ENCODE measurements at regions not wholly inside any gene's neighbourhood (a gene's known extent, or its start where the extent isn't known, plus 50 kb on each side); places are given as distances from the start of the nearest gene placed in this dataset.

- H2BK120ac ChIP-seq (replicated peaks; ENCODE audit: low read depth, low read length): no peak overlapping the region
- no peak overlapping the region for H3K27ac ChIP-seq (ENCODE audit: low read depth, low read length)
- no peaks in the 10 kb centered on the region for H3K23me2 ChIP-seq (ENCODE audit: low read depth, low read length)
- H3K79me1 ChIP-seq (ENCODE audit: low read depth, low read length): no peaks in the 10 kb centered on the region; the same call in 1 of the 2 replicates
- H4K20me1 ChIP-seq (replicated peaks in 1 of 2; ENCODE audit: control insufficient read depth in 1 of 2, insufficient read depth in 2 of 2, low read length in 2 of 2): no peaks in the 10 kb centered on the region
- H2BK5ac ChIP-seq (ENCODE audit: low read depth, low read length): peak overlapping the region; percentile 20; the same call in 1 of the 2 replicates
- POLR2A ChIA-PET (ENCODE audit: partially characterized antibody): no interaction called here
- no peak for FAIRE-seq
- no peak overlapping the region for H3K4me2 ChIP-seq (ENCODE audit: insufficient read depth in 1 of 2, low read depth in 2 of 2, low read length in 2 of 2)
- H4K5ac ChIP-seq (ENCODE audit: insufficient read length, low read depth, low read length): peak overlapping the region; percentile 10
- DNase-seq (ENCODE audit: low read depth in 1 of 2, low spot score in 2 of 2): no peak
- no peaks in the 10 kb centered on the region for H3K79me2 ChIP-seq (ENCODE audit: control insufficient read depth in 1 of 2, insufficient read depth in 2 of 2, low read length in 2 of 2)
- H4K8ac ChIP-seq (ENCODE audit: extremely low read depth, insufficient read depth, low read length): no peak overlapping the region
- no peaks in the 10 kb centered on the region for H3K9me3 ChIP-seq (ENCODE audit: insufficient read depth in 2 of 2, low read depth in 1 of 2, low read length in 1 of 2)
- H3K23ac ChIP-seq (ENCODE audit: insufficient read length): no peak overlapping the region
- H3K4me1 ChIP-seq (replicated peaks in 1 of 4; ENCODE audit: control insufficient read depth in 3 of 4, insufficient read depth in 4 of 4, low read length in 3 of 4): peaks cover 0 to 3% (median 2%) of the 10 kb centered on the region in 4 experiments; a peak in 2 of 7 replicates
- peak overlapping the region; percentile 94 for H2BK12ac ChIP-seq (ENCODE audit: low read depth, low read length)
- no peaks in the 10 kb centered on the region for H3K27me3 ChIP-seq (replicated peaks in 1 of 4; ENCODE audit: control insufficient read depth in 3 of 4, extremely low read depth in 1 of 4, insufficient read depth in 3 of 4, low read length in 3 of 4)
- no peak overlapping the region for H3K56ac ChIP-seq (replicated peaks; ENCODE audit: insufficient read length, low read depth, low read length)
- no peak for TF ChIP-seq TEAD4 (IDR thresholded peaks at IDR 0.05; ENCODE audit: low read depth, low read length)
- TF ChIP-seq CHD2 (IDR thresholded peaks at IDR 0.05; ENCODE audit: low read length): no peak
- no peak for TF ChIP-seq JUN (IDR thresholded peaks at IDR 0.05; ENCODE audit: low read depth, low read length)
- TF ChIP-seq FOSL1 (IDR thresholded peaks at IDR 0.05; ENCODE audit: insufficient read depth, low read depth, low read length): no peak
- TF ChIP-seq E2F6 (IDR thresholded peaks at IDR 0.05): no peak
- TF ChIP-seq RXRA (IDR thresholded peaks at IDR 0.05; ENCODE audit: insufficient read depth, low read depth, low read length): no peak
- TF ChIP-seq RFX5 (IDR thresholded peaks at IDR 0.05; ENCODE audit: borderline replicate concordance, low read depth, low read length): no peak
- TF ChIP-seq HDAC6 (IDR thresholded peaks at IDR 0.05; ENCODE audit: low read depth, low read length): no peak
- no peak for TF ChIP-seq BCL11A (IDR thresholded peaks at IDR 0.05; ENCODE audit: low read depth in 2 of 2, low read length in 2 of 2)
- TF ChIP-seq SP4 (IDR thresholded peaks at IDR 0.05; ENCODE audit: low read length): no peak
- no peak for TF ChIP-seq YY1 (IDR thresholded peaks at IDR 0.05; ENCODE audit: low read depth, low read length)
- no peak for TF ChIP-seq RBBP5 (IDR thresholded peaks at IDR 0.05; ENCODE audit: borderline replicate concordance, low read depth, low read length)
- H3K36me3 ChIP-seq (ENCODE audit: control insufficient read depth in 2 of 4, insufficient read depth in 4 of 4, low read length in 3 of 4): no peaks in the 10 kb centered on the region
- no peak overlapping the region for H2BK15ac ChIP-seq (ENCODE audit: low read length)
- CTCF ChIA-PET (ENCODE audit: partially characterized antibody): interaction anchor here (2.1 kb wide), 1 partner anchor 35 kb away, joined by 9 read pairs; no protein-coding TSS in a partner anchor
- H4K91ac ChIP-seq (replicated peaks; ENCODE audit: insufficient read length, low read length): peak overlapping the region; percentile 73
- no peak overlapping the region for H3K14ac ChIP-seq (ENCODE audit: insufficient read length)
- 83% methylated on average over 7 of the region's 7 CpGs; no CpG with 5 or more reads in 1 of the 2 experiments for WGBS, 2 experiments (ENCODE audit: extremely low coverage in 1 of 2, insufficient coverage in 1 of 2, insufficient read length in 1 of 2, insufficient replicate concordance in 2 of 2, low coverage in 1 of 2, low lambda C conversion rate in 2 of 2, missing lambda C conversion rate in 1 of 2)
- peak overlapping the region; percentile 24; the same call in 1 of the 2 replicates for H2AFZ ChIP-seq (ENCODE audit: low read length)
- H3K4ac ChIP-seq (replicated peaks; ENCODE audit: insufficient read length, low read depth, low read length): peak overlapping the region; percentile 81
- no peak overlapping the region; a peak in 1 of 7 replicates for H3K9ac ChIP-seq (replicated peaks in 1 of 4; ENCODE audit: extremely low read depth in 1 of 4, low read depth in 3 of 4, low read length in 3 of 4)
- peak overlapping the region; percentile 72; the same call in 1 of the 2 replicates for H2BK20ac ChIP-seq (ENCODE audit: low read length)
- no peak overlapping the region for H3K4me3 ChIP-seq (ENCODE audit: extremely low read depth in 1 of 4, insufficient read depth in 2 of 4, low read depth in 3 of 4, low read length in 4 of 4)
- H2AK5ac ChIP-seq (ENCODE audit: low read depth, low read length): no peak overlapping the region
- H3K18ac ChIP-seq (ENCODE audit: extremely low read depth, low read length): peak overlapping the region; percentile 79
These were observed 65.4 kb downstream of the NPS start for GRCh38 chr10:127614484-127615017.
